Endothelial cell of umbilical vein (primary cell): ENCODE measurements at regions not wholly inside any gene's neighbourhood (a gene's known extent, or its start where the extent isn't known, plus 50 kb on each side); places are given as distances from the start of the nearest gene placed in this dataset.
"Not testable (repeated sequence)": the region's sequence is repeated elsewhere in the genome, so short reads cannot be mapped to it uniquely, and the experiment has no call there.

ENCODE experiments used
- BruUV-seq: library from RNA; stranded (reverse); fragments of 400-500 nt; replicated peaks from 2 replicates; lab custom pipeline; 2021; lab: Mats Ljungman, UMichigan
- CTCF ChIA-PET: fragments of 300-600, 350-600 bp; sonication (Branson Sonifier 250); formaldehyde crosslinking; loops from one replicate; lab custom pipeline; 2021; ENCODE audit warnings: antibody characterized with exemption, inconsistent platforms; lab: Charles Lee
- POLR2A ChIA-PET: fragments of 300-600, 350-600 bp; sonication (Branson Sonifier 250); formaldehyde crosslinking; loops from one replicate; lab custom pipeline; 2021; ENCODE audit warnings: antibody characterized with exemption, inconsistent platforms; lab: Charles Lee
- DNase-seq: peaks from one replicate; pipeline ENCODE4 v3.0.0-alpha.2; 2011; ENCODE audit warnings: low read depth, low spot score
- FAIRE-seq: peaks from 2 replicates; lab custom pipeline; 2011; peaks lifted over from hg19 to GRCh38; lab: Jason Lieb, UNC
- H2AFZ ChIP-seq: 2 replicates; pipeline ENCODE4 v1.6.0; 2012; ENCODE audit warnings: low read depth, low read length, control low read depth, inconsistent platforms
- H3K27ac ChIP-seq: 2 replicates; pipeline ENCODE4 v1.5.1; 2011; ENCODE audit warnings: low read depth, mild to moderate bottlenecking, control low read depth, low read length, moderate library complexity; ENCODE audit not compliant: insufficient read depth
- H3K27me3 ChIP-seq, 2 experiments: 2 replicates each; pipeline versions ENCODE4 v1.6.0 to v1.6.1; 2011; ENCODE audit warnings: low read length in 2 of 2, mixed read lengths in 1 of 2; ENCODE audit not compliant: control insufficient read depth in 2 of 2, insufficient read depth in 2 of 2
- H3K36me3 ChIP-seq, 2 experiments: 2 replicates in 1 of 2; 3 replicates in 1 of 2; pipeline ENCODE4 v1.5.1; 2011; ENCODE audit warnings: low read length in 2 of 2, mild to moderate bottlenecking in 1 of 2, moderate library complexity in 1 of 2; ENCODE audit not compliant: control insufficient read depth in 2 of 2, insufficient read depth in 2 of 2; ENCODE audit errors: extremely low read depth in 1 of 2
- H3K4me1 ChIP-seq: 3 replicates; pipeline ENCODE4 v1.5.1; 2011; ENCODE audit warnings: mild to moderate bottlenecking, low read length; ENCODE audit not compliant: control insufficient read depth, insufficient read depth; ENCODE audit errors: extremely low read depth
- H3K4me2 ChIP-seq: 2 replicates; pipeline ENCODE4 v1.6.1; 2011; ENCODE audit warnings: low read length, control low read depth, mixed read lengths; ENCODE audit not compliant: insufficient read depth
- H3K4me3 ChIP-seq, 3 experiments: fragments of 200-600 bp in 1 of 3; sonication (generic), shearing (Covaris generic) in 1 of 3; replicated peaks in 1 of 3; 2 replicates each; pipeline ENCODE4 v1.5.1; 2011 to 2016; ENCODE audit warnings: control low read depth in 3 of 3, low read length in 3 of 3, mild to moderate bottlenecking in 2 of 3, inconsistent platforms in 1 of 3, low read depth in 1 of 3, moderate library complexity in 1 of 3; ENCODE audit not compliant: insufficient read depth in 1 of 3
- H3K79me2 ChIP-seq: 2 replicates; pipeline ENCODE4 v1.6.0; 2012; ENCODE audit warnings: low read length, inconsistent platforms; ENCODE audit not compliant: control insufficient read depth, insufficient read depth
- H3K9ac ChIP-seq: replicated peaks from 2 replicates; pipeline ENCODE3; 2011; ENCODE audit warnings: low read length, control low read depth; ENCODE audit not compliant: insufficient read depth; ENCODE audit errors: extremely low read depth
- H3K9me1 ChIP-seq: replicated peaks from 3 replicates; pipeline ENCODE4 v1.6.0; 2011; ENCODE audit warnings: mild to moderate bottlenecking, low read length; ENCODE audit not compliant: control insufficient read depth, insufficient read depth; ENCODE audit errors: extremely low read depth
- H3K9me3 ChIP-seq: replicated peaks from 2 replicates; pipeline ENCODE4 v1.5.1; 2012; ENCODE audit warnings: low read length, inconsistent platforms; ENCODE audit not compliant: control insufficient read depth, insufficient read depth
- H4K20me1 ChIP-seq: replicated peaks from 2 replicates; pipeline ENCODE3; 2011; ENCODE audit warnings: mild to moderate bottlenecking, low read length; ENCODE audit not compliant: control insufficient read depth, insufficient read depth; ENCODE audit errors: extremely low read depth
- EZH2 ChIP-seq: IDR thresholded peaks from 2 replicates; pipeline ENCODE4 v1.6.1; 2012; ENCODE audit warnings: borderline replicate concordance, low read depth, mild to moderate bottlenecking, moderate library complexity, low read length, inconsistent platforms; ENCODE audit not compliant: severe bottlenecking
- FOS ChIP-seq: IDR thresholded peaks from 2 replicates; pipeline ENCODE4 v1.6.1; 2011; ENCODE audit warnings: mild to moderate bottlenecking, low read length, moderate library complexity, borderline replicate concordance; ENCODE audit not compliant: insufficient read depth
- POLR2A ChIP-seq: IDR thresholded peaks from 2 replicates; pipeline ENCODE4 v1.6.1; 2012; ENCODE audit warnings: low read depth, mild to moderate bottlenecking, control low read depth, low read length
- dilution Hi-C: fragments of 300-500 bp; cut with MboI; formaldehyde crosslinking; loops from one replicate; pipeline ENCODE4 v1.15.0; 2019; ENCODE audit warnings: low sequenced_read_pairs; ENCODE audit not compliant: extremely low pct_ligation_motif_present
- intact Hi-C: fragments of 100-400 bp; cut with micrococcal nuclease; formaldehyde crosslinking; loops from one replicate; pipeline ENCODE4 v1.10.0; 2022

DNA sequence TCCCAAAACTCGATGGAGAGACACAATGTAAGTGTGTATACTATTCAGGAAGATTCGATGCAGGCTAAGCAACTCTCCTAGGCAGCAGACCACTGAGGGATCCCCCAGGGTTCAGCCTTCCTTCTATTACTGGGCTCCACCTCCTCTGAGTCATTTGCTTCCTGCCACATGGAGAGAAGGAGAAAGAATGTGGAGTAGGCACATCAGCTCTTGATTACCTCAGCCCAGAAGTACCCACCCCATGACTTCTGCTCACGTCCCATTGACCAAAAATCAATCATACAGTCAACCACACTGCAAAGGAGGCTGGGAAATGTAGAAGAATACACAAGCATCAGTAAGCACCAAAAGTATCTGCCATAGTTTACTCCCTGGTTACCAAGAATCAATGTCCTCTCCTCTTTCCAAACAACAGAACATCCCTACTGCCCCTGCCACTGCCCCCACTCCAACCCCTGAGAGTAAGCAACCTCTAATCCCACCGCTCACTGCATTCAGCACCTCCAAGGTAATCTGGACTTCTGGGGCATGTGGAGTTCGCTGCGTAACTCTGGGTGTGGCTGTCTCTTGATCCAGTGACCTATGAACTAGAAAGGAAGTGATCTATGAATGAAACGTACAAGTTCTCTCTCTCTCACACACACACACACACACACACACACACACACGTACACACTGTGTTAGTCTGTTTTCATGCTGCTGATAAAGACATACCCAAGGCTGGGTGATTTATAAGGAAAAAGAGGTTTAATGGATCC is 91.2 kb upstream of the C1QTNF7 start:
- ChIA-PET POLR2A (no interaction called here), CTCF (no interaction called here)
- no peak for FAIRE-seq
- Histone ChIP-seq H3K9me3 (no peaks in the 10 kb centered on the region), H3K4me1 (no peaks in the 10 kb centered on the region), H3K79me2 (no peaks in the 10 kb centered on the region), H3K4me2 (no peak overlapping the region), H3K36me3 (no peaks in the 10 kb centered on the region), H3K9ac (no peak overlapping the region), H3K27me3 (no peaks in the 10 kb centered on the region), H3K27ac (no peak overlapping the region), H3K9me1 (no peaks in the 10 kb centered on the region), H4K20me1 (no peaks in the 10 kb centered on the region), H2AFZ (no peak overlapping the region), H3K4me3 (no peak overlapping the region)
- intact Hi-C loops (no loop called here), dilution Hi-C loops (no loop called here)
- BruUV-seq = no TSS peak
- no peak for DNase-seq
- TF ChIP-seq EZH2 (no peak), POLR2A (no peak), FOS (peak; percentile 21)

DNA sequence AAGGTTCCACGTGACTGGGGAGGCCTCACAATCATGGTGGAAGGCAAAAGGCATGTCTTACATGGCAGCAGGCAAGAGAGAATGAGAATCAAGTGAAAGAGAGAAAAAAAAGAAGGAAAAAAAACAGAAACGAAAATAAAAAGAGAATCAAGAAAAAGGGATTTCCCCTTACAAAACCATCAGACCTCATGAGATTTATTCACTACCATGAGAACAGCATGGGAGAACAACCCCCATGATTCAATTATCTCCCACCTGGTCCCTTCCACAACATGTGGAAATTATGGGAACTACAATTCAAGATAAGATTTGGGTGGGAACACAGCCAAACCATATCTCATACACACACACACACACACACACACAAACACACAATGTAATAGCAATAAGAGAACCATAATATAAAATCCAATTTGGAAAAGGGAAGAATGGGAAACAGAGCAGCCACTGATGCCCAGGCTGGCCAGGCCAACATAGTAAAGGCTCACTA is 90.6 kb upstream of the C1QTNF7 start:
- H3K9me1 ChIP-seq, H3K4me1 ChIP-seq, H4K20me1 ChIP-seq, H2AFZ ChIP-seq, H3K9ac ChIP-seq, CTCF ChIA-PET, H3K36me3 ChIP-seq, dilution Hi-C loops, H3K4me2 ChIP-seq, H3K79me2 ChIP-seq, H3K9me3 ChIP-seq, FAIRE-seq, DNase-seq, intact Hi-C loops, BruUV-seq, POLR2A ChIA-PET, H3K27me3 ChIP-seq, H3K4me3 ChIP-seq, H3K27ac ChIP-seq: not testable (repeated sequence)
